Ovary (tissue), 7 donors: ENCODE measurements at regions not wholly inside any gene's neighbourhood (a gene's known extent, or its start where the extent isn't known, plus 50 kb on each side); places are given as distances from the start of the nearest gene placed in this dataset.

ENCODE experiments used
- DNase-seq, 5 donors: peaks; one replicate each; pipeline ENCODE4 v3.0.0-alpha.2; 2019 to 2020
- H3K27ac ChIP-seq, 2 donors: fragments of 200-600 bp; one replicate each; pipeline versions ENCODE4 v1.5.1 to v1.8.0; 2019 to 2022
- H3K27me3 ChIP-seq: fragments of 200-600 bp; one replicate; pipeline ENCODE4 v1.8.0; 2022
- H3K36me3 ChIP-seq: fragments of 200-600 bp; sonication (generic); one replicate; pipeline ENCODE4 v1.5.1; 2019
- H3K4me1 ChIP-seq: one replicate; pipeline ENCODE4 v1.8.1; 2013; ENCODE audit warnings: mild to moderate bottlenecking, moderate library complexity; ENCODE audit not compliant: insufficient read depth
- H3K4me3 ChIP-seq: fragments of 200-600 bp; sonication (generic); one replicate; pipeline ENCODE4 v1.5.1; 2017
- H3K9me3 ChIP-seq, 2 donors: fragments of 200-600 bp in 1 of 2; sonication (generic) in 1 of 2; one replicate each; pipeline versions ENCODE4 v1.5.1 to v1.8.1; 2013 to 2019; ENCODE audit warnings: mild to moderate bottlenecking in 1 of 2, moderate library complexity in 1 of 2
- CTCF ChIP-seq, 3 donors: fragments of 450-650 bp in 2 of 3; fragments of 200-600 bp in 1 of 3; IDR thresholded peaks; one replicate each; pipeline versions ENCODE4 v1.5.1 to v1.8.0; 2016 to 2022; ENCODE audit warnings: antibody characterized with exemption in 3 of 3, mild to moderate bottlenecking in 1 of 3
- EP300 ChIP-seq: sonication (generic); formaldehyde crosslinking; IDR thresholded peaks from one replicate; pipeline ENCODE4 v1.6.1; 2017; ENCODE audit warnings: antibody characterized with exemption
- POLR2A ChIP-seq: fragments of 450-650 bp; IDR thresholded peaks from one replicate; pipeline ENCODE4 v1.6.1; 2017; ENCODE audit warnings: antibody characterized with exemption, mild to moderate bottlenecking, moderate library complexity
- WGBS, 3 donors: extraction: QIAGEN DNeasy Blood & Tissue Kit in 1 of 3; methylation state at CpG; one replicate each; pipeline versions ENCODE4 v1.1.5 to v1.1.7; 2013 to 2017; 5-methylcytosine and 5-hydroxymethylcytosine counted together
- intact Hi-C, 4 donors: fragments of 100-400 bp; cut with DNase I; formaldehyde crosslinking; loops; one replicate each; pipeline versions ENCODE4 v1.11.0 to v1.15.1; 2022 to 2023
- donor health status: DM: no; HTN: no; CAD: no; lungs with moderate emphysema.
- donor health status: DM: no; HTN: no; CAD: no.
- donor health status: Bipolar disorder and iron deficiency.
- donor health status: DM: no; HTN: no; CAD: no.
- donor health status: DM: yes; HTN: yes; CAD: no.

GRCh38 chr5:105670596-105670995 lies 2000.1 kb downstream of the EFNA5 start:
- no peaks in the 10 kb centered on the region for H3K36me3 ChIP-seq
- no peak overlapping the region for H3K27ac ChIP-seq
- no peaks in the 10 kb centered on the region for H3K27me3 ChIP-seq
- intact Hi-C loops: no loop called here
- WGBS, 3 donors: 89 to 95% (median 92%) methylated on average over 3 of the region's 3 CpGs
- H3K9me3 ChIP-seq: no peaks in the 10 kb centered on the region
- TF ChIP-seq POLR2A (no peak), CTCF (IDR thresholded peaks at IDR 0.05) (no peak), EP300 (no peak)
- H3K4me1 ChIP-seq: no peaks in the 10 kb centered on the region
- DNase-seq: no peak
- no peak overlapping the region for H3K4me3 ChIP-seq

DNA sequence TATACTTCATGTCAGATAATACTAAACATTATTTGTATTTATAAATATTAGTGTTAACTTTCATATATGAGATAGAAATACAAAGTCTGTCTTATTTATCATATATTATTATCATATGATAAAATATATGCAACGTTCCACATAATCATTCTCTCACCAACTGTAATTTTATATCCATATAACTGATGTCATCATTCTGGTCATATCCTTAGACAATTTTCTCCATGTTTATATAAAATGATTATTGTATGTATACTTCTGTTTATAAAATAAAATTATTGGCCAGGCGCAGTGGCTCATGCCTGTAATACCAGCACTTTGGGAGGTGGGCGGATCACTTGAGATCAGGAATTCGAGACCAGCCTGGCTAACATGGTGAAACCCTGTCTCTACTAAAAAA lies 2007.1 kb downstream of the EFNA5 start:
- TF ChIP-seq POLR2A: no peak
- no peak for TF ChIP-seq EP300
- TF ChIP-seq CTCF (IDR thresholded peaks at IDR 0.05): no peak
- no peaks in the 10 kb centered on the region for H3K36me3 ChIP-seq
- H3K4me3 ChIP-seq: no peak overlapping the region
- H3K27me3 ChIP-seq: no peaks in the 10 kb centered on the region
- 84 to 87% (median 87%) methylated on average over 4 of the region's 4 CpGs for WGBS, 3 donors
- no peaks in the 10 kb centered on the region for H3K4me1 ChIP-seq
- intact Hi-C loops: no loop called here
- no peak overlapping the region for H3K27ac ChIP-seq
- H3K9me3 ChIP-seq: no peaks in the 10 kb centered on the region
- DNase-seq: no peak

DNA sequence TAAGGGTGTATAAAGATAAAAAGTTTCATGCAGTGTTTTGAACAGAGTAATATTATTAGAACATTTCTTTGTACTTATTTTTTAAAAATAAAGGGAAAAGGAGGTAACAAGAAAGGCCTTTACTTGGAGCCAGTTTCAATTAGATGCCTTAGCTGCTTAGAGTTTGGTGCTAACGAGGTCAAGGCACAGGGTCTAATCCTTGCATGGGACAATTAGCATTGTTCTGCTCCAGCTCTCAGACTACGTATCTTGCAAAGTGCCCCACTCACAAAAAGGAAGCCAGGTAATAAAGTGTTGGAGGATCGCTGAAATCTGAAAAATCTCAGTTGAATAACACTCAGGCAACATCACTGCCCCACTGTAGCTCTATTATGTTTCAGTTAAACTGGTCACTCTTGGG lies 2011.3 kb downstream of the EFNA5 start:
- intact Hi-C loops: no loop called here
- Histone ChIP-seq H3K27me3 (no peaks in the 10 kb centered on the region), H3K36me3 (no peaks in the 10 kb centered on the region), H3K4me1 (no peaks in the 10 kb centered on the region), H3K4me3 (no peak overlapping the region), H3K27ac (no peak overlapping the region), H3K9me3 (no peaks in the 10 kb centered on the region)
- no peak for DNase-seq
- 85 to 91% (median 87%) methylated on average over 3 of the region's 3 CpGs for WGBS, 3 donors
- TF ChIP-seq CTCF (IDR thresholded peaks at IDR 0.05) (no peak), POLR2A (no peak), EP300 (no peak)

DNA sequence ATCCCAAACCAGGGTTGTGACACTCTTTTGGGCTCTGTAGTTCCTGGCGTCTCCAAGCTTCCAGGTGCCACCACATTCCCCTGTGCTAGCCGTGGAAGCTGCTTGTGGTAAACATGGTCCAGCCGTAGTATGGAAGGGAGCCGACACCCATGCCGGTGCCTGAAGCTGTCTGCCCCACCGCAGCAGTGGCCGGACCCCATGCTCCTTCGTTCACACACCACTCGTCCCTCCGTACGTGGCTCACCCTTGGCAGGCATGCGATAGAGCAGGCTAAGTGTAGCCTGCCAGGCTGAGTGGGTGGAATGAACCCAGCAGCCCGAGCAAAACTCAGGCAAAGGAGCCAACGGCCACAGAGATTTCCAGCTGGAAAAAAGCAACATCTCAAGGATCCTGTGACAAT lies 2030.4 kb downstream of the EFNA5 start:
- WGBS, 3 donors: 74 to 89% (median 85%) methylated on average over 14 of the region's 14 CpGs
- TF ChIP-seq POLR2A: no peak
- no peak for TF ChIP-seq CTCF (IDR thresholded peaks at IDR 0.05)
- no peak for TF ChIP-seq EP300

DNA sequence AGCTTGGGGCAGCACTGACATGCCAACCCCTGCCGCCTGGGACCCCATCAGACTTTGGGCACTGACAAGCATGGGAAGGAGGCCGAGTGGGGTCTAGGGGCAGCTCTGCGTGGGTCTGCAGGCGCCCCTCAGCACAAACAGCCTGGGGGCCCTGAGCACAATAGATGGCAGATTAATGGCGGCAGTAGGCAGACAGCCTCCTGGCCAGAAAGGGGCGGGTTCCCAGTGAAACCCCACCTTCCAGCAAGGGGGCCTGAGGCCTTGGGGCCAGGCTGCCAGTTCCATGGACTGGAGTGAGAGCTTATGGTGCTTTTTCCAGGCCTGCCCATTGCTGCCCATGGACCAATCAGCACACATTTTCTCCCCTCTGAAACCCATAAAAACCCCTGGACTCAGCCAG lies 2031.2 kb downstream of the EFNA5 start:
- TF ChIP-seq CTCF (IDR thresholded peaks at IDR 0.05) (no peak), POLR2A (no peak), EP300 (no peak)
- Histone ChIP-seq H3K4me1 (no peaks in the 10 kb centered on the region), H3K4me3 (no peak overlapping the region), H3K9me3 (no peaks in the 10 kb centered on the region), H3K27me3 (peaks cover 2% of the 10 kb centered on the region), H3K27ac (no peak overlapping the region), H3K36me3 (no peaks in the 10 kb centered on the region)
- no peak for DNase-seq
- WGBS, 3 donors: 94 to 96% (median 94%) methylated on average over 6 of the region's 6 CpGs
- intact Hi-C loops: no loop called here

More for the DNA sequence above, 2030.4 kb downstream of the EFNA5 start:
- Histone ChIP-seq H3K9me3 (no peaks in the 10 kb centered on the region), H3K27ac (no peak overlapping the region), H3K4me3 (no peak overlapping the region), H3K4me1 (no peaks in the 10 kb centered on the region), H3K36me3 (no peaks in the 10 kb centered on the region), H3K27me3 (no peaks in the 10 kb centered on the region)
- intact Hi-C loops: no loop called here
- no peak for DNase-seq
